ENCODE measurements at regions not wholly inside any gene's neighbourhood (a gene's known extent, or its start where the extent isn't known, plus 50 kb on each side); places are given as distances from the start of the nearest gene placed in this dataset.
"Not testable (repeated sequence)": the region's sequence is repeated elsewhere in the genome, so short reads cannot be mapped to it uniquely, and the experiment has no call there.

GRCh38 chr6:86723151-86723550 is 214.2 kb upstream of the HTR1E start:
- Histone ChIP-seq H3K4me1 (ENCODE audit: insufficient read depth, insufficient read length) (no peaks in the 10 kb centered on the region), H3K27me3 (ENCODE audit: insufficient read depth, insufficient read length) (no peaks in the 10 kb centered on the region), H3K4me3 (ENCODE audit: insufficient read length, low read depth) (no peak overlapping the region), H3K9ac (ENCODE audit: insufficient read length, low read depth) (no peak overlapping the region), H3K9me3 (ENCODE audit: insufficient read depth, low read length) (no peaks in the 10 kb centered on the region; the same call in 1 of the 2 replicates), H3K36me3 (ENCODE audit: insufficient read depth, insufficient read length, low read length) (no peaks in the 10 kb centered on the region)
- no peak for DNase-seq (ENCODE audit: low read depth, low spot score)
- TF ChIP-seq ZNF274 (IDR thresholded peaks at IDR 0.05; ENCODE audit: low read depth, low read length): no peak
- TF ChIP-seq SUZ12 (IDR thresholded peaks at IDR 0.05; ENCODE audit: extremely low read depth, insufficient read depth, insufficient read length): no peak
- no peak for TF ChIP-seq YY1 (IDR thresholded peaks at IDR 0.05; ENCODE audit: insufficient read depth, insufficient read length)

GRCh38 chr6:86722131-86722530 is 215.2 kb upstream of the HTR1E start:
- DNase-seq (ENCODE audit: low read depth, low spot score): no peak
- Histone ChIP-seq H3K36me3 (ENCODE audit: insufficient read depth, insufficient read length, low read length) (no peaks in the 10 kb centered on the region), H3K4me1 (ENCODE audit: insufficient read depth, insufficient read length) (no peaks in the 10 kb centered on the region), H3K27me3 (ENCODE audit: insufficient read depth, insufficient read length) (no peaks in the 10 kb centered on the region), H3K4me3 (ENCODE audit: insufficient read length, low read depth) (no peak overlapping the region), H3K9me3 (ENCODE audit: insufficient read depth, low read length) (no peaks in the 10 kb centered on the region; the same call in 1 of the 2 replicates), H3K9ac (ENCODE audit: insufficient read length, low read depth) (no peak overlapping the region)
- TF ChIP-seq YY1 (IDR thresholded peaks at IDR 0.05; ENCODE audit: insufficient read depth, insufficient read length) (no peak), ZNF274 (IDR thresholded peaks at IDR 0.05; ENCODE audit: low read depth, low read length) (no peak), SUZ12 (IDR thresholded peaks at IDR 0.05; ENCODE audit: extremely low read depth, insufficient read depth, insufficient read length) (no peak)

- Histone ChIP-seq H3K9me3 (ENCODE audit: insufficient read depth, low read length) (no peaks in the 10 kb centered on the region; the same call in 1 of the 2 replicates), H3K9ac (ENCODE audit: insufficient read length, low read depth) (no peak overlapping the region), H3K4me1 (ENCODE audit: insufficient read depth, insufficient read length) (no peaks in the 10 kb centered on the region), H3K4me3 (ENCODE audit: insufficient read length, low read depth) (no peak overlapping the region), H3K27me3 (ENCODE audit: insufficient read depth, insufficient read length) (no peaks in the 10 kb centered on the region), H3K36me3 (ENCODE audit: insufficient read depth, insufficient read length, low read length) (no peaks in the 10 kb centered on the region)
- TF ChIP-seq ZNF274 (IDR thresholded peaks at IDR 0.05; ENCODE audit: low read depth, low read length): no peak
- TF ChIP-seq YY1 (IDR thresholded peaks at IDR 0.05; ENCODE audit: insufficient read depth, insufficient read length): no peak
- TF ChIP-seq SUZ12 (IDR thresholded peaks at IDR 0.05; ENCODE audit: extremely low read depth, insufficient read depth, insufficient read length): no peak
- no peak for DNase-seq (ENCODE audit: low read depth, low spot score)
These were observed 221.7 kb upstream of the HTR1E start for GRCh38 chr6:86715676-86716075.

- no peak for TF ChIP-seq ZNF274 (IDR thresholded peaks at IDR 0.05; ENCODE audit: low read depth, low read length)
- no peak for TF ChIP-seq YY1 (IDR thresholded peaks at IDR 0.05; ENCODE audit: insufficient read depth, insufficient read length)
- no peak for TF ChIP-seq SUZ12 (IDR thresholded peaks at IDR 0.05; ENCODE audit: extremely low read depth, insufficient read depth, insufficient read length)
- H3K36me3 ChIP-seq (ENCODE audit: insufficient read depth, insufficient read length, low read length): no peaks in the 10 kb centered on the region
- no peak for DNase-seq (ENCODE audit: low read depth, low spot score)
- no peaks in the 10 kb centered on the region for H3K4me1 ChIP-seq (ENCODE audit: insufficient read depth, insufficient read length)
- no peak overlapping the region for H3K4me3 ChIP-seq (ENCODE audit: insufficient read length, low read depth)
- no peak overlapping the region for H3K9ac ChIP-seq (ENCODE audit: insufficient read length, low read depth)
- no peaks in the 10 kb centered on the region for H3K27me3 ChIP-seq (ENCODE audit: insufficient read depth, insufficient read length)
- H3K9me3 ChIP-seq (ENCODE audit: insufficient read depth, low read length): no peaks in the 10 kb centered on the region
These were observed 225.3 kb upstream of the HTR1E start for GRCh38 chr6:86712039-86712438.

- Histone ChIP-seq H3K9ac (ENCODE audit: insufficient read length, low read depth) (no peak overlapping the region), H3K4me1 (ENCODE audit: insufficient read depth, insufficient read length) (no peaks in the 10 kb centered on the region), H3K4me3 (ENCODE audit: insufficient read length, low read depth) (no peak overlapping the region), H3K9me3 (ENCODE audit: insufficient read depth, low read length) (no peaks in the 10 kb centered on the region), H3K27me3 (ENCODE audit: insufficient read depth, insufficient read length) (no peaks in the 10 kb centered on the region), H3K36me3 (ENCODE audit: insufficient read depth, insufficient read length, low read length) (no peaks in the 10 kb centered on the region)
- no peak for DNase-seq (ENCODE audit: low read depth, low spot score)
- TF ChIP-seq ZNF274 (IDR thresholded peaks at IDR 0.05; ENCODE audit: low read depth, low read length): no peak
- TF ChIP-seq SUZ12 (IDR thresholded peaks at IDR 0.05; ENCODE audit: extremely low read depth, insufficient read depth, insufficient read length): no peak
- TF ChIP-seq YY1 (IDR thresholded peaks at IDR 0.05; ENCODE audit: insufficient read depth, insufficient read length): no peak
These were observed 229.7 kb upstream of the HTR1E start for GRCh38 chr6:86707545-86708120.

GRCh38 chr6:86706449-86706848 is 230.9 kb upstream of the HTR1E start:
- H3K27me3 ChIP-seq (ENCODE audit: insufficient read depth, insufficient read length): no peaks in the 10 kb centered on the region
- TF ChIP-seq ZNF274 (IDR thresholded peaks at IDR 0.05; ENCODE audit: low read depth, low read length) (no peak), SUZ12 (IDR thresholded peaks at IDR 0.05; ENCODE audit: extremely low read depth, insufficient read depth, insufficient read length) (no peak), YY1 (IDR thresholded peaks at IDR 0.05; ENCODE audit: insufficient read depth, insufficient read length) (no peak)
- no peaks in the 10 kb centered on the region for H3K4me1 ChIP-seq (ENCODE audit: insufficient read depth, insufficient read length)
- H3K4me3 ChIP-seq (ENCODE audit: insufficient read length, low read depth): no peak overlapping the region
- peak; percentile 18 for DNase-seq (ENCODE audit: low read depth, low spot score)
- no peak overlapping the region for H3K9ac ChIP-seq (ENCODE audit: insufficient read length, low read depth)
- H3K9me3 ChIP-seq (ENCODE audit: insufficient read depth, low read length): no peaks in the 10 kb centered on the region
- no peaks in the 10 kb centered on the region for H3K36me3 ChIP-seq (ENCODE audit: insufficient read depth, insufficient read length, low read length)

GRCh38 chr6:86701228-86701627 is 236.1 kb upstream of the HTR1E start:
- not testable (repeated sequence) for H3K4me3 ChIP-seq (ENCODE audit: insufficient read length, low read depth); H3K4me1 ChIP-seq (ENCODE audit: insufficient read depth, insufficient read length); DNase-seq (ENCODE audit: low read depth, low spot score); H3K36me3 ChIP-seq (ENCODE audit: insufficient read depth, insufficient read length, low read length); H3K9ac ChIP-seq (ENCODE audit: insufficient read length, low read depth); H3K9me3 ChIP-seq (ENCODE audit: insufficient read depth, low read length); H3K27me3 ChIP-seq (ENCODE audit: insufficient read depth, insufficient read length)

Measured in NT2/D1 (cell line).